ENCODE measurements at regions not wholly inside any gene's neighbourhood (a gene's known extent, or its start where the extent isn't known, plus 50 kb on each side); places are given as distances from the start of the nearest gene placed in this dataset.

DNA sequence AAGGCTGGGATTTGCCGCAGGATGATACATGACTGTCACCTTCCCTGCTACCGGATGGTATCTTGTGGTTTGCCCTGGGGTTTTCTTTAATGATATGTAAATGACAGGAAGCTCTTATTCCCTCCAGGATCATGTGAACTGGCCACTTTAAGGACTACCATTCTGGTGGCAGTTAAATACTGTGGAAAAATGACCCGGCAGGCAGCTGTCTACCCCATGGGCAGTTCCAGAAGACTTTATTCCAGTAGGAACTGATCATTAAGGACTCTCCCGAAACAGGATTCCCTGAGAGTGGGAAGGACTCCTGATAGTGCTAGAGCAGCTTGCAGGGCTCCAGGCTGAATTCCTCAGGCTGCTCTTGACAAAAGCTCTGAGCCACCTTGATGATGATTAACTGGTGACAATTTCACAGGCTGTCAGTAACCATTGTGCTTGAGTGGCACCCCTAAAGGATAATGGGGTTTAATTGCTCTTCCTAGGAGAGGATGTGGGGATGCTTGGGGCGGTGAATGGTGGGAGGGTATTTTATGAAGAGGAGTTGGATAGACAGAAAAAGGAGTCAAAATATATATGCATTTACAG lies 212.0 kb downstream of the CPS1 start:
- TF ChIP-seq, protein P1, sequence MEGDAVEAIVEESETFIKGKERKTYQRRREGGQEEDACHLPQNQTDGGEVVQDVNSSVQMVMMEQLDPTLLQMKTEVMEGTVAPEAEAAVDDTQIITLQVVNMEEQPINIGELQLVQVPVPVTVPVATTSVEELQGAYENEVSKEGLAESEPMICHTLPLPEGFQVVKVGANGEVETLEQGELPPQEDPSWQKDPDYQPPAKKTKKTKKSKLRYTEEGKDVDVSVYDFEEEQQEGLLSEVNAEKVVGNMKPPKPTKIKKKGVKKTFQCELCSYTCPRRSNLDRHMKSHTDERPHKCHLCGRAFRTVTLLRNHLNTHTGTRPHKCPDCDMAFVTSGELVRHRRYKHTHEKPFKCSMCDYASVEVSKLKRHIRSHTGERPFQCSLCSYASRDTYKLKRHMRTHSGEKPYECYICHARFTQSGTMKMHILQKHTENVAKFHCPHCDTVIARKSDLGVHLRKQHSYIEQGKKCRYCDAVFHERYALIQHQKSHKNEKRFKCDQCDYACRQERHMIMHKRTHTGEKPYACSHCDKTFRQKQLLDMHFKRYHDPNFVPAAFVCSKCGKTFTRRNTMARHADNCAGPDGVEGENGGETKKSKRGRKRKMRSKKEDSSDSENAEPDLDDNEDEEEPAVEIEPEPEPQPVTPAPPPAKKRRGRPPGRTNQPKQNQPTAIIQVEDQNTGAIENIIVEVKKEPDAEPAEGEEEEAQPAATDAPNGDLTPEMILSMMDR (optimal IDR thresholded peaks at IDR 0.05 in 1 of 3, IDR thresholded peaks at IDR 0.05 in 1 of 3, conservative IDR thresholded peaks at IDR 0.05 in 1 of 3; ENCODE audit: extremely low read depth in 1 of 3, insufficient read depth in 2 of 3, low read length in 3 of 3), result no peak
- no peak for TF ChIP-seq EZH2 (IDR thresholded peaks at IDR 0.05; ENCODE audit: low read length)

Data from keratinocyte (primary cell).